ENCODE measurements at regions not wholly inside any gene's neighbourhood (a gene's known extent, or its start where the extent isn't known, plus 50 kb on each side); places are given as distances from the start of the nearest gene placed in this dataset.

DNA sequence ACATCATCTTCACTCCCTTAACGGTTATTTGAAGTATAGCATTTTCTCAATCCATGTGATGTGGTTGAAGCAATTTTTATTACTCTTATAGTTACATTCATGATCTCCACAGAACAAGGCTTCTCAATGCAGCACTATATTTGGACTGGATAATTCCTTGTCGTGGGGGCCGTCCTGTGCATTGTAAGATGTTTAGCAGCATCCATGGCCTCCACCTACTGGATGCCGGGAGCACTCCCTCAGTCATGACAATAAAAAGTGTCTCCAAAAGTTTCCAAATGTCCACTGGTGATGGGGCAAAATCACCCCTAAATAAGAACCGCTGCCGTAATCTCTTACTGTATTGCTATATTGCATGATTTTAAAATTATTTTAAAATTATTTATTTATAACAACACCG lies 110.6 kb upstream of the DDX18 start:
- WGBS (ENCODE audit: insufficient coverage, insufficient read length) = 100% methylated on average over 1 of the region's 7 CpGs
- no peak overlapping the region for H3K27ac ChIP-seq (ENCODE audit: low read length)
- no peak for DNase-seq (ENCODE audit: low read depth, low spot score)

DNA sequence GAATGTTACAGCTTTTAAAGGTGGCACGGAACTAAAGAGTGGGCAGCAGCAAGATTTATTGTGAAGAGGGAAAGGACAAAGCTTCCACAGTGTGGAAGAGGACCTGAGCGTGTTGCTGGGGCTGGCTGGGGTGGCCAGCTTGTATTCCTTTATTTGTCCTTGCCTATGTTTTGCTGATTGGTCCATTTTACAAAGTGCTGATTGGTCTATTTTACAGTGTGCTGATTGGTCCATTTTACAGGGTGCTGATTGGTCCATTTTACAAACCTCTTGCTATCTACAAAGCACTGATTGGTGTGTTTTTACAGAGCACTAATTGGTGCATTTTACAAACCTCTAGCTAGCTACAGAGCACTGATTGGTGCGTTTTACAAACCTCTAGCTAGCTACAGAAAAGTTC lies 109.7 kb upstream of the DDX18 start:
- H3K9me3 ChIP-seq (ENCODE audit: control insufficient read depth, insufficient read depth, low read length) = no peaks in the 10 kb centered on the region
- H3K4me1 ChIP-seq (ENCODE audit: control insufficient read depth, insufficient read depth, low read length) = no peaks in the 10 kb centered on the region
- WGBS (ENCODE audit: insufficient coverage, insufficient read length) = no CpG with 5 or more reads among the region's 3 CpGs
- no peak overlapping the region for H3K27ac ChIP-seq (ENCODE audit: low read length)
- no peak for DNase-seq (ENCODE audit: low read depth, low spot score)
- no peaks in the 10 kb centered on the region for H3K27me3 ChIP-seq (ENCODE audit: control insufficient read depth, insufficient read depth, low read length)
- no peaks in the 10 kb centered on the region for H3K36me3 ChIP-seq (ENCODE audit: control insufficient read depth, insufficient read depth, low read length)
- no peak overlapping the region for H3K4me3 ChIP-seq (ENCODE audit: low read length)

More for the DNA sequence above, 110.6 kb upstream of the DDX18 start:
- no peaks in the 10 kb centered on the region for H3K4me1 ChIP-seq (ENCODE audit: control insufficient read depth, insufficient read depth, low read length)
- H3K9me3 ChIP-seq (ENCODE audit: control insufficient read depth, insufficient read depth, low read length) = no peaks in the 10 kb centered on the region
- H3K4me3 ChIP-seq (ENCODE audit: low read length) = no peak overlapping the region
- H3K27me3 ChIP-seq (ENCODE audit: control insufficient read depth, insufficient read depth, low read length) = no peaks in the 10 kb centered on the region
- no peaks in the 10 kb centered on the region for H3K36me3 ChIP-seq (ENCODE audit: control insufficient read depth, insufficient read depth, low read length)

DNA sequence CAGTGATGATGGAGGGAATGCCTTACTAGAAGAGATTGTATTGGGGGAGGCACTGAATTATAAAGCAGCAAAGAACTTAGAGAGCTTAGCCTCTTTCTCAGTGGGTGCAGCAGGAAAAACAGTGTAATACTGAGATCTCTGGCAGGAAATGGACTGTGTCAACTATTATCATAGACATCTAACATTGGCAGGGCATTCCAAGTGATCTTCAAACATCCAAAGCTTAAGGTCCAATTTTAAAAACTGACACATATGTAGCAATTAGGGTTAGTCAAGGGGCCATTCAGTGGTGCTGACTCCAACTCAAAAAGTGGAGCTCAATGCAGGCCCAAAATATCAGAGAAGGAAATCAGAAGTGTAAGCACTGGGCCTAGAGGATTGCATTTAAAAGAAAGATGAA lies 106.6 kb upstream of the DDX18 start:
- no peaks in the 10 kb centered on the region for H3K27me3 ChIP-seq (ENCODE audit: control insufficient read depth, insufficient read depth, low read length)
- H3K36me3 ChIP-seq (ENCODE audit: control insufficient read depth, insufficient read depth, low read length) = no peaks in the 10 kb centered on the region
- H3K27ac ChIP-seq (ENCODE audit: low read length) = no peak overlapping the region
- H3K4me1 ChIP-seq (ENCODE audit: control insufficient read depth, insufficient read depth, low read length) = no peaks in the 10 kb centered on the region
- H3K4me3 ChIP-seq (ENCODE audit: low read length) = no peak overlapping the region
- no peaks in the 10 kb centered on the region for H3K9me3 ChIP-seq (ENCODE audit: control insufficient read depth, insufficient read depth, low read length)
- no peak for DNase-seq (ENCODE audit: low read depth, low spot score)

DNA sequence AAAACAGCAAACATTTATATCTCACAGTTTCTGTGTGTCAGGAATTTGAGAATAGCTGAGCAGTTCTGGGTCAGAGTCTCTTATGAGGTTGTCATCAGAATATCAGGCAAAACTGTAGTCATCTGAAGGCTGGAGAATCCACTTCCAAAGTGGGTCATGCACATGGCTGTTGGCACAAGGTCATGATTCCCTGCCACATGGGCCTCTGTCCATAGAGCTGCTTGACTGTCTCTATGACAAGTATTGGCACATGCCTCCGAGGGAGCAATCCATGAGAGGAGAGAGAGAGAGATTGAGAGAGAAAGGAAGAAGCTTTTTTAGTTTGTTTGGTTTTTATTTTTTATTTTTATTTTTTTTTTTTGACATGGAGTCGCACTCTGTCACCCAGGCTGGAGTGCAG lies 101.8 kb upstream of the DDX18 start:
- Histone ChIP-seq H3K36me3 (ENCODE audit: control insufficient read depth, insufficient read depth, low read length) (no peaks in the 10 kb centered on the region), H3K27me3 (ENCODE audit: control insufficient read depth, insufficient read depth, low read length) (no peaks in the 10 kb centered on the region), H3K9me3 (ENCODE audit: control insufficient read depth, insufficient read depth, low read length) (no peaks in the 10 kb centered on the region), H3K4me1 (ENCODE audit: control insufficient read depth, insufficient read depth, low read length) (no peaks in the 10 kb centered on the region), H3K27ac (ENCODE audit: low read length) (no peak overlapping the region), H3K4me3 (ENCODE audit: low read length) (no peak overlapping the region)
- DNase-seq (ENCODE audit: low read depth, low spot score) = no peak
- WGBS (ENCODE audit: insufficient coverage, insufficient read length) = no CpG with 5 or more reads among the region's 2 CpGs

DNA sequence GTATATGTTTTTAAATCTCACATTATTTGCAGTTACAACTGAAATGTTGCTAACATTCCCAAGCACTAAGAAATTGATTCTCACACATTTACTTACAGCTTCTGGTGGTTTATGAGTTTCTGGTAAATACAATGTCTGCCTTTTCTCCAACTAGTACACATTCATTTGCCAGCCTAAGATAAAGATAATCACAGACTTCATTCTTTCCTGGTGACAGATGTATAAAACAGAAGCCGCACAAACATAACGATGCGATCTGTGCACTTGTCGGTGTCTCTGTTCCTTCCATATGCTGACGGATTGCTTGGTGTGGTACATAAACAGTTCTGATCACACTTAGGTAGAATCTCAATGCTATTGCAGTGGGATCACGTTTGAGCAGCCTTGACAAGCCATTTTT lies 100.4 kb upstream of the DDX18 start:
- no CpG with 5 or more reads among the region's 6 CpGs for WGBS (ENCODE audit: insufficient coverage, insufficient read length)
- Histone ChIP-seq H3K27ac (ENCODE audit: low read length) (no peak overlapping the region), H3K27me3 (ENCODE audit: control insufficient read depth, insufficient read depth, low read length) (no peaks in the 10 kb centered on the region), H3K4me3 (ENCODE audit: low read length) (no peak overlapping the region), H3K36me3 (ENCODE audit: control insufficient read depth, insufficient read depth, low read length) (no peaks in the 10 kb centered on the region), H3K9me3 (ENCODE audit: control insufficient read depth, insufficient read depth, low read length) (no peaks in the 10 kb centered on the region), H3K4me1 (ENCODE audit: control insufficient read depth, insufficient read depth, low read length) (no peaks in the 10 kb centered on the region)
- no peak for DNase-seq (ENCODE audit: low read depth, low spot score)

DNA sequence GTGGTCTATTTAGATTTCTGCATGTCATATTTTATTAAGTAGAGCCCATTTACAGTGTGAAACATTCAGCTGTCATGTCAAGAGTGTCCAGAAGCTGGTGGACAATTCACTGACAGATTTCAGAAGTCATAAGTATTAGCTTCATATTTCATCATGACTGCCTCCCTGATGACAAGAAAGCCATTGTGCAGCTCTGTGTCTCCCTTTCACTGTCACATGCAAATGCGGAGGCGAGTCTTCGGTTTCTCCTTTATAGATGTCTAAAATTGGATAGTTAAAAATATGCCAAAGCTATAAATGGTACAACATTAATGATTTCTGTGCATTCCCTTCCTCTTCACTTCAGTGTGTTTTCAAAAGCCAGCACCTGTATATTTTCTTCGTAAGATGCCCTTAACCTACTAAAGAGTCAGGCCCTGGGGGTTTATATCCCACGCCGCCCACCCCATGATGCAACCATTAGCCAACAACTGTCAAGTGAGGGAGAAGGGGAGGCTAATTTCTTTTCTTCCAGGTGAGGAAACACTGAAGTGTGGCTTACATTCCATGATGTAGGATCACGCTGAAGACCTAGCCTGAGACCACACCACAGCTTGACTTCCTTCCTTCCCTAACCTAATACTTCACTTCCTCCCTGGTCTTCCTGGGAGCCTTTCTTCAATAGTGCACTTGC lies 99.6 kb upstream of the DDX18 start:
- no peak overlapping the region for H3K27ac ChIP-seq (ENCODE audit: low read length)
- WGBS (ENCODE audit: insufficient coverage, insufficient read length) = no CpG with 5 or more reads among the region's 7 CpGs
- H3K27me3 ChIP-seq (ENCODE audit: control insufficient read depth, insufficient read depth, low read length) = no peaks in the 10 kb centered on the region
- no peak for DNase-seq (ENCODE audit: low read depth, low spot score)
- H3K4me3 ChIP-seq (ENCODE audit: low read length) = no peak overlapping the region
- no peaks in the 10 kb centered on the region for H3K4me1 ChIP-seq (ENCODE audit: control insufficient read depth, insufficient read depth, low read length)
- H3K9me3 ChIP-seq (ENCODE audit: control insufficient read depth, insufficient read depth, low read length) = no peaks in the 10 kb centered on the region
- no peaks in the 10 kb centered on the region for H3K36me3 ChIP-seq (ENCODE audit: control insufficient read depth, insufficient read depth, low read length)

DNA sequence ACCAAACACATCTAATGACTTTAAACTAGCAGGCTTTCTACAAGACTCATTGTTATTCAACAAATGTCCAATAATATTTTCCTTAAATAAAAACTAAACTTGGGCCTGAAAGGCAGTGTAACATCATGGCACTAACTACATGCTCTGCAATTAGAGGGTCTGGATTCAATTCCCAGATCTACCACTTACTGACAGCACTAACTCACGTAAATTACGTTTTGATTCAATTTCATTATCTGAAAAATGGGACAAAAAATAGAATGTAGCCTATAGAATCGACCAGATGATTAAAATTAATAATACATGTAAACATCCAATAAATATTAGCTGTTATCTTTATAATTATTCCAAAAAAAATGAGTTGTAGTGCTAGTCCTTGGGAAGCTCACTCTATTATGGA lies 98.0 kb upstream of the DDX18 start:
- no peaks in the 10 kb centered on the region for H3K36me3 ChIP-seq (ENCODE audit: control insufficient read depth, insufficient read depth, low read length)
- H3K4me1 ChIP-seq (ENCODE audit: control insufficient read depth, insufficient read depth, low read length) = no peaks in the 10 kb centered on the region
- no peaks in the 10 kb centered on the region for H3K9me3 ChIP-seq (ENCODE audit: control insufficient read depth, insufficient read depth, low read length)
- H3K4me3 ChIP-seq (ENCODE audit: low read length) = no peak overlapping the region
- no peaks in the 10 kb centered on the region for H3K27me3 ChIP-seq (ENCODE audit: control insufficient read depth, insufficient read depth, low read length)
- DNase-seq (ENCODE audit: low read depth, low spot score) = no peak
- no peak overlapping the region for H3K27ac ChIP-seq (ENCODE audit: low read length)
- no CpG with 5 or more reads among the region's 3 CpGs for WGBS (ENCODE audit: insufficient coverage, insufficient read length)

DNA sequence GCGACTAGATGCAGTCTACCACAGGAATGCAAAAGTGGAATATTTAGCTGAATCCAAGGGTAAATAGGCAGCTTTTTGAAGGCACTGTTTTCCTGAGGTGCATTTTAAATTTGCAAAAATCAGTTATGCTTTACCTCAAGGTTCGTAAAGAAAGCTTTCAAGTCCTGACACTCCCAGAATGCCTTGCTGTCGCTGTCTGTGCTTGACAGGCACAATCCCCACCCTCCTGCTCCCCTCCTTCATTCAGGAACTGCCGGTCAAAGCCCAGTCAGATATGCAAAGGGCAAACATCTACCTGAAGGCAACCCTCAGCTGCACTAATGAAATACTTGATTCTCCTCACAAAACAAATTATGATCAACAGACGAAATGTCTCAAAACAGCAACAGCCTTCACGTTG lies 97.4 kb upstream of the DDX18 start:
- H3K4me3 ChIP-seq (ENCODE audit: low read length) = no peak overlapping the region
- no peaks in the 10 kb centered on the region for H3K4me1 ChIP-seq (ENCODE audit: control insufficient read depth, insufficient read depth, low read length)
- no peaks in the 10 kb centered on the region for H3K9me3 ChIP-seq (ENCODE audit: control insufficient read depth, insufficient read depth, low read length)
- H3K27ac ChIP-seq (ENCODE audit: low read length) = no peak overlapping the region
- no peaks in the 10 kb centered on the region for H3K36me3 ChIP-seq (ENCODE audit: control insufficient read depth, insufficient read depth, low read length)
- no peak for DNase-seq (ENCODE audit: low read depth, low spot score)
- no peaks in the 10 kb centered on the region for H3K27me3 ChIP-seq (ENCODE audit: control insufficient read depth, insufficient read depth, low read length)
- WGBS (ENCODE audit: insufficient coverage, insufficient read length) = no CpG with 5 or more reads among the region's 6 CpGs

DNA sequence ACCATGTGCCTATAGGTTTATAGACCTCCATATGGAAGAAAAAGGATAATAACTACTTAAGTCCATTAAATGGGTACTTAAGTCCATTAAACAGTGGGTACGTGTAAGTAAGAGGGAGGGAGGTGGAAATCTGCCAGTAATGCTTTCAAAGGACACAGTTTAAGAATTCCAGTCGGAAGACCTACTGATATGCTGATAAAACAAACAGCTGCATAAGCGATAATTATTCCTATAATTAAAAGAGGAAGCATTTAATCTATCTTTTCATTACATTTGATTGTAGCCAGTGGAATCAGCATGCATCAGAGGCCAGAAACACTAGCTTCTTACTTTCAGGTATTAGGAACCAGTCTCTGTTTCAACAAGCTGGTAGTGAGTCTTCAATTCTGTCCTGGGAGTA lies 96.4 kb upstream of the DDX18 start:
- WGBS (ENCODE audit: insufficient coverage, insufficient read length) = no CpG with 5 or more reads among the region's 3 CpGs
- Histone ChIP-seq H3K27me3 (ENCODE audit: control insufficient read depth, insufficient read depth, low read length) (no peaks in the 10 kb centered on the region), H3K9me3 (ENCODE audit: control insufficient read depth, insufficient read depth, low read length) (no peaks in the 10 kb centered on the region), H3K27ac (ENCODE audit: low read length) (no peak overlapping the region), H3K36me3 (ENCODE audit: control insufficient read depth, insufficient read depth, low read length) (no peaks in the 10 kb centered on the region), H3K4me1 (ENCODE audit: control insufficient read depth, insufficient read depth, low read length) (no peaks in the 10 kb centered on the region), H3K4me3 (ENCODE audit: low read length) (no peak overlapping the region)
- DNase-seq (ENCODE audit: low read depth, low spot score) = no peak

DNA sequence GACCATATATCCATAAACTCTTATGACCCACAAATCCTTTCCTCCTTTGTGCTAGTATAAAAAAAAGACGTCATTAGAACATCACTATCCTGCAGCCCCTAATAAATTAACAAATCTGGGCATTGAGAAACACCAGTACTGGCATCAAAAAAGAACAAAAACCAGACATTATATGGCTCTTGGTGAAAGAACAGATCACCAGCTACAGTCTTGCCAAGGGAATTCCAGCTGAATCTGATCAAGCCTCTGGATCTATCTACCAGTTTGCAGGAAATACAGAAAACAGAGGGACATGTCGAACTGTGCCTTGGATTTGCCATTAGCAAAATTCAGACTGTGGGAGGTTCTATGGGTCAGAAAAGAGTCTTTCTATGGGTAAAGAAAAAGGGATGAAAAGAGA lies 93.7 kb upstream of the DDX18 start:
- Histone ChIP-seq H3K4me3 (ENCODE audit: low read length) (no peak overlapping the region), H3K4me1 (ENCODE audit: control insufficient read depth, insufficient read depth, low read length) (no peaks in the 10 kb centered on the region), H3K27me3 (ENCODE audit: control insufficient read depth, insufficient read depth, low read length) (no peaks in the 10 kb centered on the region), H3K36me3 (ENCODE audit: control insufficient read depth, insufficient read depth, low read length) (no peaks in the 10 kb centered on the region), H3K9me3 (ENCODE audit: control insufficient read depth, insufficient read depth, low read length) (no peaks in the 10 kb centered on the region), H3K27ac (ENCODE audit: low read length) (no peak overlapping the region)
- WGBS (ENCODE audit: insufficient coverage, insufficient read length) = no CpG with 5 or more reads among the region's 2 CpGs
- no peak for DNase-seq (ENCODE audit: low read depth, low spot score)

DNA sequence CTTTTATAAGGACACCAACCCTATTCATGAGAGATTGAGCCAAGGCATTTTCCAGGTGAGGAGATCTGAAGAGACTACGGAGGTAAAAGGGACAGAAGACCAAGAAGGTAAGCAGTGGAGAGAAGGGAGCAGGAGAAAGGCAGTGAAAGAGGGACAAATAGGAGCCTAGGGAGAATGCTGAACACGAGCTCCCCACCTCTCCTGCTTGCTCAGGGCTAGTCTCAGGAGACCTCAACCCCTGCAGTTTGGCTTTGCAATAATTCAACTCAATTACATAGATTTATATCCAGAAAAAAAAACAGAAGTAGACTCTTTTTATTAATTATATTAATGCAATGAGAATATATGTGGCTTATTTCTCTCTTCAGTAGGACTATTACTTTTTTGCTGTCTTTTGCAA lies 91.0 kb upstream of the DDX18 start:
- WGBS (ENCODE audit: insufficient coverage, insufficient read length) = no CpG with 5 or more reads among the region's 2 CpGs
- no peak for DNase-seq (ENCODE audit: low read depth, low spot score)
- Histone ChIP-seq H3K27ac (ENCODE audit: low read length) (no peak overlapping the region), H3K4me1 (ENCODE audit: control insufficient read depth, insufficient read depth, low read length) (no peaks in the 10 kb centered on the region), H3K36me3 (ENCODE audit: control insufficient read depth, insufficient read depth, low read length) (no peaks in the 10 kb centered on the region), H3K9me3 (ENCODE audit: control insufficient read depth, insufficient read depth, low read length) (no peaks in the 10 kb centered on the region), H3K27me3 (ENCODE audit: control insufficient read depth, insufficient read depth, low read length) (no peaks in the 10 kb centered on the region), H3K4me3 (ENCODE audit: low read length) (no peak overlapping the region)
